Transverse colon (tissue), 4 donors: ENCODE measurements at regions not wholly inside any gene's neighbourhood (a gene's known extent, or its start where the extent isn't known, plus 50 kb on each side); places are given as distances from the start of the nearest gene placed in this dataset.

Source experiments
- DNase-seq: peaks from one replicate; pipeline ENCODE4 v3.0.0-alpha.2; 2019
- H3K27ac ChIP-seq, 4 donors: fragments of 200-600 bp; sonication (generic); 2 replicates each; pipeline ENCODE4 v1.5.1; 2016 to 2018; ENCODE audit warnings: inconsistent platforms in 4 of 4
- H3K27me3 ChIP-seq: fragments of 200-600 bp; sonication (generic); 2 replicates; pipeline ENCODE4 v1.5.1; 2017; ENCODE audit warnings: inconsistent platforms
- H3K36me3 ChIP-seq, 4 donors: fragments of 200-600 bp; sonication (generic); 2 replicates each; pipeline ENCODE4 v1.5.1; 2017 to 2019; ENCODE audit warnings: inconsistent platforms in 4 of 4
- H3K4me1 ChIP-seq, 4 donors: fragments of 200-600 bp; sonication (generic); 2 replicates each; pipeline ENCODE4 v1.5.1; 2017 to 2020; ENCODE audit warnings: inconsistent platforms in 4 of 4
- H3K4me3 ChIP-seq, 4 donors: fragments of 200-600 bp; sonication (generic); 1 replicate in 1 of 4; 2 replicates in 3 of 4; pipeline versions ENCODE4 v1.5.1 to v1.6.1; 2017 to 2019; ENCODE audit warnings: inconsistent platforms in 4 of 4
- H3K9me3 ChIP-seq, 2 donors: fragments of 200-600 bp; sonication (generic); 2 replicates each; pipeline ENCODE4 v1.5.1; 2017 to 2019; ENCODE audit warnings: inconsistent platforms in 2 of 2
- EP300 ChIP-seq: sonication (generic); formaldehyde crosslinking; IDR thresholded peaks from one replicate; pipeline ENCODE4 v1.6.1; 2017; ENCODE audit warnings: antibody characterized with exemption, low read depth
- POLR2A ChIP-seq: fragments of 450-650 bp; IDR thresholded peaks from one replicate; pipeline ENCODE4 v1.6.1; 2016; ENCODE audit warnings: antibody characterized with exemption, mild to moderate bottlenecking, moderate library complexity
- POLR2AphosphoS5 ChIP-seq, 3 donors: sonication (generic); formaldehyde crosslinking; IDR thresholded peaks; one replicate each; pipeline ENCODE4 v1.6.1; 2016; ENCODE audit warnings: antibody characterized with exemption in 3 of 3
- WGBS, 2 donors: methylation state at CpG; one replicate each; pipeline ENCODE4 v1.1.5; 2018; ENCODE audit warnings: low coverage in 1 of 2; 5-methylcytosine and 5-hydroxymethylcytosine counted together
- in situ Hi-C, 4 donors: fragments of 200-750 bp; cut with MboI; loops; one replicate each; pipeline versions ENCODE4 v1.15.0 to v1.15.1; 2017; ENCODE audit warnings: low sequenced_read_pairs in 3 of 4, low pct_ligation_motif_present in 1 of 4, low pct_unique_long_range_greater_than_20kb in 1 of 4
- intact Hi-C: fragments of 100-400 bp; cut with DNase I; formaldehyde crosslinking; loops from one replicate; pipeline ENCODE4 v1.15.1; 2023; ENCODE audit warnings: low total_unique reads
- TF ChIP-seq, protein P1 (sequence below), 5 experiments: fragments of 200-600 bp in 3 of 5; fragments of 450-650 bp in 2 of 5; sonication (generic) in 3 of 5; IDR thresholded peaks; 1 replicate in 2 of 5; 2 replicates in 3 of 5; pipeline ENCODE4 v1.5.1; 2016 to 2017; ENCODE audit warnings: antibody characterized with exemption in 5 of 5, inconsistent platforms in 3 of 5, mild to moderate bottlenecking in 2 of 5, moderate library complexity in 1 of 5

DNA sequence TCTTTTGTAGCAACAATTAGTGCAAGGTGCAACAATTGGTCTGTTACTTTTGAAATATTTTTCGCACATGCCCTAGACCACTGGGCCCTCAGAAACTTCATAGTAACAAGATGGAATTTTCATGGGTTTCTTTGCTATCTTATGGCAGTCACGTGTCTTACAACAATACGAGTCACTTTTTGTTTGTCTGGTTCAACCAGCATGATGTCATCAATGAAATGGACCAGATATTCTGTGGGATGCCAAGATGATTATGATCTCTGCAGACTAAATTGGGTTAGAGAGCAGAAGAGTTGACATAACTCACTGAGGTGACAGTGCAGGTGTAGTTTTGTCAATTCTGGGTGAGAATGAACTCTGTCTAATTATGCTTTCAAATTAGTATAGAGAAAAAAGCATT is 239.6 kb upstream of the RIOK2 start:
- in situ Hi-C loops, result no loop called here
- 77 to 100% methylated on average over 1 to 3 of the region's 3 CpGs for WGBS, 2 donors
- intact Hi-C loops, result no loop called here

DNA sequence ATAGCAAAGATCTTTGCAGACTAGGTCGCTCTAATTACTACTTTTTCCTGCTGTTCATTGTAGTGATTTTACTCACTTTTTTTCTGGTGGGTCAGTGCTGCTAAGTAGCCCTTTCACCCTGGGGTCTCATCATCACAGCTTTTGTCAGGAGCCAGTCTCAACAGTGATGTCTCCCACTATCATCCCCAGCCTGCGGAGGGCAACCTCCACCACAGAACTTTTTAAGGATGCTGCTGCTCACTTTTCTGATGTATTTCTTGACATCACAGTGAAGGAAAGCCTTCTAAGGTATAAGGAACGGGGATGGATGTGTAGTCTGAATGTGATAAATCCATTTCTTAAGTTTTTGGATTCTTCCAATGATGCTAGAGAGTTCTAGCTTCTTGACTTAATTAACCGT is 242.5 kb upstream of the RIOK2 start:
- H3K36me3 ChIP-seq, result no peaks in the 10 kb centered on the region
- H3K9me3 ChIP-seq, result no peaks in the 10 kb centered on the region
- H3K27ac ChIP-seq, result no peak overlapping the region
- no peaks in the 10 kb centered on the region for H3K27me3 ChIP-seq
- WGBS, 2 donors, result 61 to 83% methylated on average over 4 of the region's 4 CpGs
- in situ Hi-C loops, result no loop called here
- intact Hi-C loops, result no loop called here
- TF ChIP-seq POLR2A, result no peak
- TF ChIP-seq, protein P1, sequence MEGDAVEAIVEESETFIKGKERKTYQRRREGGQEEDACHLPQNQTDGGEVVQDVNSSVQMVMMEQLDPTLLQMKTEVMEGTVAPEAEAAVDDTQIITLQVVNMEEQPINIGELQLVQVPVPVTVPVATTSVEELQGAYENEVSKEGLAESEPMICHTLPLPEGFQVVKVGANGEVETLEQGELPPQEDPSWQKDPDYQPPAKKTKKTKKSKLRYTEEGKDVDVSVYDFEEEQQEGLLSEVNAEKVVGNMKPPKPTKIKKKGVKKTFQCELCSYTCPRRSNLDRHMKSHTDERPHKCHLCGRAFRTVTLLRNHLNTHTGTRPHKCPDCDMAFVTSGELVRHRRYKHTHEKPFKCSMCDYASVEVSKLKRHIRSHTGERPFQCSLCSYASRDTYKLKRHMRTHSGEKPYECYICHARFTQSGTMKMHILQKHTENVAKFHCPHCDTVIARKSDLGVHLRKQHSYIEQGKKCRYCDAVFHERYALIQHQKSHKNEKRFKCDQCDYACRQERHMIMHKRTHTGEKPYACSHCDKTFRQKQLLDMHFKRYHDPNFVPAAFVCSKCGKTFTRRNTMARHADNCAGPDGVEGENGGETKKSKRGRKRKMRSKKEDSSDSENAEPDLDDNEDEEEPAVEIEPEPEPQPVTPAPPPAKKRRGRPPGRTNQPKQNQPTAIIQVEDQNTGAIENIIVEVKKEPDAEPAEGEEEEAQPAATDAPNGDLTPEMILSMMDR (IDR thresholded peaks at IDR 0.05), result peak in 2 of 5 experiments; percentile 10 to 12
- no peak for DNase-seq
- no peak overlapping the region for H3K4me3 ChIP-seq
- H3K4me1 ChIP-seq, result no peaks in the 10 kb centered on the region

More for the DNA sequence above, 239.6 kb upstream of the RIOK2 start:
- DNase-seq, result no peak
- H3K36me3 ChIP-seq, result no peaks in the 10 kb centered on the region
- TF ChIP-seq, protein P1 (IDR thresholded peaks at IDR 0.05), result no peak
- TF ChIP-seq POLR2AphosphoS5 (IDR thresholded peaks at IDR 0.05), result no peak
- TF ChIP-seq EP300, result no peak
- TF ChIP-seq POLR2A, result no peak
- H3K4me3 ChIP-seq, result no peak overlapping the region
- no peaks in the 10 kb centered on the region for H3K4me1 ChIP-seq
- H3K9me3 ChIP-seq, result no peaks in the 10 kb centered on the region
- H3K27ac ChIP-seq, result no peak overlapping the region
- H3K27me3 ChIP-seq, result no peaks in the 10 kb centered on the region

GRCh38 chr5:97427235-97427634 is 244.2 kb upstream of the RIOK2 start:
- intact Hi-C loops, result no loop called here
- H3K27ac ChIP-seq, result no peak overlapping the region

DNA sequence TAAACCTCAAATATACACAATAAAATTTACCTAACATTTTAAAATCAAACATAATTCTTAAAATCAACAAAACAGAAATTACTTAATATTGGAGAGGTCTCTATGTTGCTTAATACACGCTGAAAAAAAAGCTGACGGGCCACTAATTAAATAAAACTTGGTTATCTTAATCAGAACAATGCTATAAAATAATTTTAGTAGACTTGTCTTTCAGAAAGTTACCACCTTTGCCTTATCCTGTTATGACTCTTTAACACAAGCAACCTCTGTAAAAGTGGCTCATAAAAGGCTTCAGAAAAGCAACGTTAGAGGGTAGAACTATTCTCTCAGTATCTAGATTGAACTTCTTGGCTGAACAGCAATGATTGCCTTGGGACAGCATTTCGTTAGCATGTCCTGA is 251.0 kb upstream of the RIOK2 start:
- no peak overlapping the region for H3K4me3 ChIP-seq
- in situ Hi-C loops, result no loop called here
- WGBS, 2 donors, result 29 to 64% methylated on average over 3 to 4 of the region's 4 CpGs
- no peaks in the 10 kb centered on the region for H3K27me3 ChIP-seq
- TF ChIP-seq POLR2AphosphoS5 (IDR thresholded peaks at IDR 0.05) (no peak), POLR2A (no peak), EP300 (no peak)
- TF ChIP-seq, protein P1 (IDR thresholded peaks at IDR 0.05), result no peak
- H3K9me3 ChIP-seq, result no peaks in the 10 kb centered on the region
- intact Hi-C loops, result no loop called here
- no peak for DNase-seq
- H3K4me1 ChIP-seq, result peaks cover 0 to 3% (median 0%) of the 10 kb centered on the region in 4 donors
- no peak overlapping the region for H3K27ac ChIP-seq
- no peaks in the 10 kb centered on the region for H3K36me3 ChIP-seq

More at GRCh38 chr5:97427235-97427634, 244.2 kb upstream of the RIOK2 start:
- TF ChIP-seq POLR2AphosphoS5 (IDR thresholded peaks at IDR 0.05), result no peak
- TF ChIP-seq POLR2A, result no peak
- TF ChIP-seq, protein P1 (IDR thresholded peaks at IDR 0.05), result no peak
- TF ChIP-seq EP300, result no peak
- no peaks in the 10 kb centered on the region for H3K27me3 ChIP-seq
- no peak overlapping the region for H3K4me3 ChIP-seq
- H3K9me3 ChIP-seq, result no peaks in the 10 kb centered on the region
- WGBS, 2 donors, result 75 to 86% methylated on average over 1 to 2 of the region's 2 CpGs
- H3K4me1 ChIP-seq, result no peaks in the 10 kb centered on the region
- H3K36me3 ChIP-seq, result no peaks in the 10 kb centered on the region
- no peak for DNase-seq
- in situ Hi-C loops, result no loop called here
